AG04449 (cell line): ENCODE measurements at regions not wholly inside any gene's neighbourhood (a gene's known extent, or its start where the extent isn't known, plus 50 kb on each side); places are given as distances from the start of the nearest gene placed in this dataset.
"Not testable (repeated sequence)": the region's sequence is repeated elsewhere in the genome, so short reads cannot be mapped to it uniquely, and the experiment has no call there.

ENCODE experiments used
- CTCF ChIA-PET: fragments of 350-600 bp; formaldehyde crosslinking; extraction: SDS; loops from one replicate; lab custom pipeline; 2021; ENCODE audit warnings: antibody characterized with exemption; lab: Yijun Ruan, JAX
- POLR2A ChIA-PET: fragments of 400-600, 350-600 bp; formaldehyde crosslinking; extraction: SDS; loops from one replicate; lab custom pipeline; 2020; ENCODE audit warnings: antibody characterized with exemption, inconsistent platforms; lab: Yijun Ruan, JAX
- DNase-seq: peaks from one replicate; pipeline ENCODE4 v3.0.0-alpha.2; 2010; ENCODE audit warnings: low read depth, low spot score
- H3K4me3 ChIP-seq: 2 replicates; pipeline ENCODE4 v1.5.1; 2011; ENCODE audit warnings: low read depth, mild to moderate bottlenecking, control low read depth, low read length
- TF ChIP-seq, protein P1 (sequence below): IDR thresholded peaks from one replicate; pipeline ENCODE4 v1.5.1; 2011; ENCODE audit warnings: mild to moderate bottlenecking, moderate library complexity, low read length, control low read depth, inconsistent platforms; ENCODE audit not compliant: insufficient read depth; ENCODE audit errors: missing control alignments

DNA sequence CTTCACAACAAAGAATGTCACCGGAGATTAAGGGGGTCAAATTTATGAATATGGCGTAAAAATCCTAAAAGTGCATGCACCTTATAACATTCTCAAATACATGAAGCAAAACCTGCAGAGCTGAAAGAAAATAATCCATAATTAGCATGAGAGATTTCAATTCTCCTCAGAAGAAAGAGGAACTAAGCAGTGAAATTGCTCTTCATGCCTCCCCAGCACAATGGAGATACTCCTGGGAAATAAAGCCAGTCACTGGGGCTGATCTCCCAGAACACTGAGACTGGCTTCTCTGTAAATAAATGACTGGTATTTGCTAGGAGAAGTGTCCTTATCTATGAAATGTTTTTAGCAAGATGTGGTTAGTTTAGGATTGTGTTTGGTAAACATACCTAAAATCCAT lies 68.1 kb downstream of the GOLGA6L6 start:
- H3K4me3 ChIP-seq, POLR2A ChIA-PET, CTCF ChIA-PET, DNase-seq: not testable (repeated sequence)

DNA sequence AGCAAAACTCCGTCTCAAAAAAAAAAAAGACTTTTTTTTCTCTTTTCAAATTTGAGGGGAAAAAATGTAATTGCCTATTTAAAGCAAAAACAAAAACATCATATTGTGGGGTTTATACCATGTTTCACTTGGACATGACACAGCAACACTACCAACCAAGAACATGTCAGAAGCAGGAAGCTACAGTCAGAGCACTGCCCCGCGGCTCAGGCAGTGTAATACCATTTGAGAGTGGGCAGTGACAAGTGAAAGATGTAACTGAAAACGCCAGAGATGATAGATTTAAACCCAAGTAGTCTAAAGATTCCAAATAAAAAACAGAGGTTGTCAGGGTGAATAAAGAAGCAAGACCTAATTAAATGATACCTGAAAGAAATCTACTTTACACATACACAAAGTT lies 68.6 kb downstream of the GOLGA6L6 start:
- POLR2A ChIA-PET, H3K4me3 ChIP-seq, CTCF ChIA-PET, DNase-seq: not testable (repeated sequence)

DNA sequence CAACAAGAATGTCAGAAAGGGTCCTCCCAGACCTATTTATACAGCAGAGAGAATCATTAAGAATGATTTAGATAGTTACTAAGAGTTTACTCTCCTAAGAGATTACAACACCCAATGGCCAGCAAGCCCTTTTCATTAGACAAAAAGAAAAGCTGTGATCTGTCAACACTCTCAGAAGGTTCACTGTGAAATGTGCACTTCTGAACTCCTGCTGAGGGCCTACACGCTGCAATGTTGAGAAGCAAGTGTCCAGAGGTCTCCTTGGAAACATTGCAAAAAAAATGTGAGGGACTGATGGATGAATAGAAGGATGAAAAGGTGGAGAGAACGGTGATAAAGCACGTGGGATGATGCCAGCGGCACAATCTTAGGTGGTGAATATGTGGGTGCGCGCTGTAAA lies 70.8 kb downstream of the GOLGA6L6 start:
- POLR2A ChIA-PET, DNase-seq, CTCF ChIA-PET, H3K4me3 ChIP-seq: not testable (repeated sequence)

DNA sequence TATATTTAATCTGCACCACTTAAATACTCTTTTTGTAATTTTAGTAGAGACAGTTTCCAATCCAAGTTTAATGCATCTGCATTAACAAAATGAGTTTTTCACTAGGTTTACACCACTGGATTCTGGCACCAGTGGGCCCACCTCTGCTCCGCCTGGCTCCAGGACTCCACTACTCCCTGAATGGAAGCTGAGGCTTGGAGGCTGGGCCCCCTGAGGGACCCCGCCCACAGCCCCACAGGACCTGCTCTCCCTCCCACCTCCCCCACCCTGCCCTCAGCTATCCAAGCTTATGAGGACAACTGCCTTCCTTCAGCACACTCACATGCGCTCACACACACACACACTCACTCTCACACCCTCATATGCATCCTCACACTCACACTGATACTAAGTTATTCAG lies 100.5 kb downstream of the GOLGA6L6 start:
- DNase-seq, H3K4me3 ChIP-seq, POLR2A ChIA-PET, CTCF ChIA-PET: not testable (repeated sequence)

DNA sequence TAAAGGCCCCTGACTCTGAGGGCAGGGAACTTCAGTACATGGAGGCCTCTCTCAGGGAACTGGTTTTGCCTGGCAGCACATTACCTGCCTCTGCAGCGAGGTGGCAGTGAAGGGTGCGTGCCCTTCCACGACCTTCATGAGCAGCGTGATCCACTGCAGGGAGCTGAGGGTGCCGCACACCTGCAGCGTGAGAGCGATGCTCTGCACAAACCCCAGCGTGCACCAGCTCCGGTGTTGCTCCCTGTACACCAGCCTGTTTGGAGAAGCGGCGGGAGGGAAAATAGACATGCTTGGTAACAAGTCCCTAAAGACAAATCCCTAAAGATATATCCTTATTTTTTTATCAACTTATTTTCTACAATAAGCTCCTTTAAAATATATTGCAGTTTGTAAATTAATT lies 101.2 kb downstream of the GOLGA6L6 start:
- CTCF ChIA-PET, H3K4me3 ChIP-seq, DNase-seq, POLR2A ChIA-PET: not testable (repeated sequence)

DNA sequence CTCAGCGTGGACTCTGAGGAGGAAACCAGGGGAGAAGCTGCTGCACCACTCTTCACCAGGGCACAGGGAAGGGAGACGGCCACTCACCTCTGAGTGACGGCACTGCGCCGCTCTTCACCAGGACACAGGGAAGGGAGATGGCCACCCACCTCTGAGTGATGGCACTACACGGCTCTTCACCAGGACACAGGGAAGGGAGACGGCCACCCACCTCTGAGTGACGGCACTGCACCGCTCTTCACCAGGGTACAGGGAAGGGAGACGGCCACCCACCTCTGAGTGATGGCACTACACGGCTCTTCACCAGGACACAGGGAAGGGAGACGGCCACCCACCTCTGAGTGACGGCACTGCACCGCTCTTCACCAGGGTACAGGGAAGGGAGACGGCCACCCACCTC lies 102.5 kb downstream of the GOLGA6L6 start:
- CTCF ChIA-PET, result not testable (repeated sequence)

DNA sequence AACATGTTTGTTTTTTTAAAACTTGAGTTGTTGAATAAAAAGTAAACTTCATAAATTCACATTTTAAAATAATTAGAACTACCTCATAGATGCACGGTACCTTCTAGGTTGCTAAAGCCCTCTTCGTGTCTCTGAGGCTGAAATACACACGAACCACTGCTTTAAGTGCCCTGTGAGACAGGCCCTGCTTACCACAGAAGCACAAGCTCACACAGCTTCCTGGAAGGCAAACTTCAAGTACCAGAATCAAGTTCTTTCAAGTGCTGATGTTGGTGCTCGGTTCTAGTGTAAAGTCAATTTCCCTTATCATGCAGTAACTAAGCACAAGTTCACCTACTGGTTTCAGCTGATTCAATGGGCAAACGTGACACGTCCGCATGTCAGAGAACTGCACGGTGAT lies 103.3 kb downstream of the GOLGA6L6 start:
- CTCF ChIA-PET, POLR2A ChIA-PET, H3K4me3 ChIP-seq, DNase-seq: not testable (repeated sequence)

More for the DNA sequence above, 102.5 kb downstream of the GOLGA6L6 start:
- DNase-seq, H3K4me3 ChIP-seq, POLR2A ChIA-PET: not testable (repeated sequence)

DNA sequence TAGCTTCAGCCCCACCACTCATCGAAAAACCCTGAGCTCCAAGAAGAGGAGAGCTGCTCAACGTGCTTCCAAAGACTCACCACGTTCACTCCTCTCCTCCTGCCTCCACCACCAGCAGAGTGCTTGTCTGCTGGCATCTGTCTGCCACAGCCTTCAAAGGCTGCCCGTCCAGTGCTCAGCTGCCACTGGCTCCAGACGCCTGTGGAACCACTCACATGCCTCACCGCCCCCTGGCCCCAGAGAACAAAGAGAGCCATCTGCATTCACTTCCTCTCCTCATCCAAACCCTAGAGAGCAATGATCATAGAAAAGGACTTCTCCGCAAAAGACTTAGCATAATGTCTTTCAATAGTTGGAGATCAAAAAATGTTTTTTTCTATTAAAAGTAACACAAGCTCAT lies 108.1 kb downstream of the GOLGA6L6 start:
- DNase-seq, POLR2A ChIA-PET, CTCF ChIA-PET, H3K4me3 ChIP-seq: not testable (repeated sequence)

DNA sequence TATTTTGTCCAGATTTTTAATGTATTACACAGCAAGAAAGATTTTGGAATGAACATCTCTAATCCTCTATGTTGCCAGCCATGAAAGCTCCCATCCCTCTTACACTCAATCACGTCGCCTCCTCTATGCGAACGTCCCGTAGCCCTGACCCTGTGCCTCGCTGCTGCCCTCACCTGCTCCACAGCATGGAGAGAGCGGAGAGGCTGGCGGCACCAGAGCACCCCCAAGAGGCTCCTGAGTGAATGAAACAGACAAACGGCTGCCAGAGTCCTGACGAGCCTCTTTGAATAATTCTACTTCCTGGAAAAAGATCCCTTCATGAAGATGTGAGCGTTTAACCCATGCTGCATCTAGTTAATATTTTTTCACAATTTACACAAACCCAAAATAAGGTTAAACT lies 111.1 kb downstream of the GOLGA6L6 start:
- H3K4me3 ChIP-seq, CTCF ChIA-PET, DNase-seq, POLR2A ChIA-PET: not testable (repeated sequence)

DNA sequence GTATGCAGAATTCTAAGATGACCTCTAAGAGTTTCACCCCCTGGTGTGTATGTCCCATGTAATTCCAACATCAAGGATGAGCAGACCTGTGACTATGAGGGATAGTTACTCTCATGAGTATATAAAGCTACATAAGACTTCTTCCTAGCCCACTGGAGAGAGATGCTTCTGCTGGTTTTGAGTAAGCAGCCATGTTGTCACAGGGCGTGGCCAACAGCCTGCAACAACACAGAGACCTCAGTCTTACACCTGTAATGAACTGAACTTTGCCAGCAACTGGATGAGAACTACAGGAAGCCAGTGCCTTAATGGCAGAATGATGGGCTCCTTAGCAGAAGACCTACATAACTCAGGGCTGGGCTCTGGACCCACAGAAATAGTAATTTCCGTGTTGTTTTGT lies 120.9 kb downstream of the GOLGA6L6 start:
- CTCF ChIA-PET, H3K4me3 ChIP-seq, POLR2A ChIA-PET, DNase-seq: not testable (repeated sequence)

DNA sequence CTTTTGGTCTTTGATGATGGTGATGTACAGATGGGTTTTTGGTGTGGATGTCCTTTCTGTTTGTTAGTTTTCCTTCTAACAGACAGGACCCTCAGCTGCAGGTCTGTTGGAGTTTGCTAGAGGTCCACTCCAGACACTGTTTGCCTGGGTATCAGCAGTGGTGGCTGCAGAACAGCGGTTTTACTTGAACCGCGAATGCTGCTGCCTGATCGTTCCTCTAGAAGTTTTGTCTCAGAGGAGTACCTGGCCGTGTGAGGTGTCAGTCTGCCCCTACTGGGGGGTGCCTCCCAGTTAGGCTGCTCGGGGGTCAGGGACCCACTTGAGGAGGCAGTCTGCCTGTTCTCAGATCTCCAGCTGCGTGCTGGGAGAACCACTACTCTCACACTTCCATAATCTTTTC lies 125.0 kb downstream of the GOLGA6L6 start:
- POLR2A ChIA-PET, DNase-seq, H3K4me3 ChIP-seq, CTCF ChIA-PET: not testable (repeated sequence)

DNA sequence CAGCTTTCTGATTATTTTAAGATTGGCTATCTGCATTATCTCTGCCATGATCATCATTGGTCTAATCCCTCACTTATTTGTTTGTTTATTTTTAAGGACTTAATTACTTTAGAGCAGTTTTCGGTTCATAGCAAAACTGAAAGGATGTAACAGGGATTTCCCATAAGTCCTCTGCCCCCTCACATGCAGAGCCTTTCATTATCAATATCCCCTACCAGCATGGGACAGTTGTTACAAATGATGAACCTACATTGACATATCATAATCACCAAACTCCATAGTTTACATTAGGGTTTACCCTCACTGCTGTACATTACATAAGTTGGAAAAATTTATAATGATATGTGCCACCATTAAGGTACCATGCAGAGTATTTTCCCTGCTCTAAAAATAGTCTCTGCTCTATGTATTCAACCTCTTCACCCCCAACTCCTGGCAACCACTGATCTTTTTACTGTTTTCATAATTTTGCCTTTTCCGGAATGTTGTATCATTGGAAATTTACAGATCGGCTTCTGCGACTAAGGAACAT lies 131.9 kb downstream of the GOLGA6L6 start:
- H3K4me3 ChIP-seq, DNase-seq, CTCF ChIA-PET, POLR2A ChIA-PET: not testable (repeated sequence)

DNA sequence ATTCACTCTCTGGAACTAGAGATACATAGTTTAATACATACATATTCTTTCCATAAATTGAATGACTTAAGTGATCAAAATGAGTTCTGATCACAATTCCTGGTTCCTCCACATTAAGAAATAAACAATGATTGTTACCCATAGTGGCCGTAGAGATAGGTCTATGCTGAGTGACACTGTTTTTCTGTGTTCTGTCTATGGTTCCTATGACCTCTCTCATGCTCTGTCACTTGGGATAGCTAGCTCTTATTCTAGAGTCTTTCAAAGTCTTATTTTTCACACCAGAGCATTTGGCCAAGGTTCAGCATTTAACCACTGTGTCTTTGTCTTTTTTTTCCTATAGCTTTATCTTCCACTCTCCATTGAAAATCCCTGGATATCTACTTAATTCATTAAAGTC lies 132.4 kb downstream of the GOLGA6L6 start:
- CTCF ChIA-PET, result no interaction called here

More for the DNA sequence above, 132.4 kb downstream of the GOLGA6L6 start:
- H3K4me3 ChIP-seq, result no peak overlapping the region
- TF ChIP-seq, protein P1, sequence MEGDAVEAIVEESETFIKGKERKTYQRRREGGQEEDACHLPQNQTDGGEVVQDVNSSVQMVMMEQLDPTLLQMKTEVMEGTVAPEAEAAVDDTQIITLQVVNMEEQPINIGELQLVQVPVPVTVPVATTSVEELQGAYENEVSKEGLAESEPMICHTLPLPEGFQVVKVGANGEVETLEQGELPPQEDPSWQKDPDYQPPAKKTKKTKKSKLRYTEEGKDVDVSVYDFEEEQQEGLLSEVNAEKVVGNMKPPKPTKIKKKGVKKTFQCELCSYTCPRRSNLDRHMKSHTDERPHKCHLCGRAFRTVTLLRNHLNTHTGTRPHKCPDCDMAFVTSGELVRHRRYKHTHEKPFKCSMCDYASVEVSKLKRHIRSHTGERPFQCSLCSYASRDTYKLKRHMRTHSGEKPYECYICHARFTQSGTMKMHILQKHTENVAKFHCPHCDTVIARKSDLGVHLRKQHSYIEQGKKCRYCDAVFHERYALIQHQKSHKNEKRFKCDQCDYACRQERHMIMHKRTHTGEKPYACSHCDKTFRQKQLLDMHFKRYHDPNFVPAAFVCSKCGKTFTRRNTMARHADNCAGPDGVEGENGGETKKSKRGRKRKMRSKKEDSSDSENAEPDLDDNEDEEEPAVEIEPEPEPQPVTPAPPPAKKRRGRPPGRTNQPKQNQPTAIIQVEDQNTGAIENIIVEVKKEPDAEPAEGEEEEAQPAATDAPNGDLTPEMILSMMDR, result no peak
- no peak for DNase-seq
- POLR2A ChIA-PET, result no interaction called here
